HG03342 (cell line): ENCODE measurements at regions not wholly inside any gene's neighbourhood (a gene's known extent, or its start where the extent isn't known, plus 50 kb on each side); places are given as distances from the start of the nearest gene placed in this dataset.
"Not testable (repeated sequence)": the region's sequence is repeated elsewhere in the genome, so short reads cannot be mapped to it uniquely, and the experiment has no call there.

Experiments
- ATAC-seq: cut with Tn5 transposase; IDR thresholded peaks from one replicate; pipeline ENCODE4 v1.9.1; 2021; ENCODE audit warnings: mild to moderate bottlenecking, moderate library complexity; ENCODE audit not compliant: unreplicated experiment

GRCh38 chr5:125225424-125225823, 479.0 kb upstream of the ZNF608 start:
- ATAC-seq = no peak

GRCh38 chr5:125226825-125227224, 480.4 kb upstream of the ZNF608 start:
- ATAC-seq = no peak

GRCh38 chr5:125227333-125228095, 481.1 kb upstream of the ZNF608 start:
- no peak for ATAC-seq

GRCh38 chr5:125228363-125229070, 482.1 kb upstream of the ZNF608 start:
- ATAC-seq = no peak

- ATAC-seq = no peak
Measured at GRCh38 chr5:125229556-125229955, 483.1 kb upstream of the ZNF608 start.

GRCh38 chr5:125232779-125233230, 486.4 kb upstream of the ZNF608 start:
- ATAC-seq = no peak

- no peak for ATAC-seq
Measured at GRCh38 chr5:125233944-125234343, 487.5 kb upstream of the ZNF608 start.

GRCh38 chr5:125236007-125236406, 489.6 kb upstream of the ZNF608 start:
- ATAC-seq = no peak

GRCh38 chr5:125236981-125237380, 490.5 kb upstream of the ZNF608 start:
- ATAC-seq = no peak

- no peak for ATAC-seq
Measured at GRCh38 chr5:125244531-125244930, 498.1 kb upstream of the ZNF608 start.

GRCh38 chr5:125245216-125245615, 498.8 kb upstream of the ZNF608 start:
- no peak for ATAC-seq

- ATAC-seq = no peak
Measured at GRCh38 chr5:125249400-125249799, 503.0 kb upstream of the ZNF608 start.

- ATAC-seq = no peak
Measured at GRCh38 chr5:125251703-125252102, 505.3 kb upstream of the ZNF608 start.

- ATAC-seq = not testable (repeated sequence)
Measured at GRCh38 chr5:125253634-125254033, 507.2 kb upstream of the ZNF608 start.

- no peak for ATAC-seq
Measured at GRCh38 chr5:125254267-125254666, 507.8 kb upstream of the ZNF608 start.

- no peak for ATAC-seq
Measured at GRCh38 chr5:125256296-125256695, 509.9 kb upstream of the ZNF608 start.

GRCh38 chr5:125257057-125257972, 510.9 kb upstream of the ZNF608 start:
- ATAC-seq = no peak

- no peak for ATAC-seq
Measured at GRCh38 chr5:125257997-125258396, 511.6 kb upstream of the ZNF608 start.

- no peak for ATAC-seq
Measured at GRCh38 chr5:125258615-125259014, 512.2 kb upstream of the ZNF608 start.

- no peak for ATAC-seq
Measured at GRCh38 chr5:125261505-125262250, 515.2 kb upstream of the ZNF608 start.

GRCh38 chr5:125262782-125263181, 516.3 kb upstream of the ZNF608 start:
- ATAC-seq = no peak
